ENCODE measurements at regions not wholly inside any gene's neighbourhood (a gene's known extent, or its start where the extent isn't known, plus 50 kb on each side); places are given as distances from the start of the nearest gene placed in this dataset.
"Not testable (repeated sequence)": the region's sequence is repeated elsewhere in the genome, so short reads cannot be mapped to it uniquely, and the experiment has no call there.

DNA sequence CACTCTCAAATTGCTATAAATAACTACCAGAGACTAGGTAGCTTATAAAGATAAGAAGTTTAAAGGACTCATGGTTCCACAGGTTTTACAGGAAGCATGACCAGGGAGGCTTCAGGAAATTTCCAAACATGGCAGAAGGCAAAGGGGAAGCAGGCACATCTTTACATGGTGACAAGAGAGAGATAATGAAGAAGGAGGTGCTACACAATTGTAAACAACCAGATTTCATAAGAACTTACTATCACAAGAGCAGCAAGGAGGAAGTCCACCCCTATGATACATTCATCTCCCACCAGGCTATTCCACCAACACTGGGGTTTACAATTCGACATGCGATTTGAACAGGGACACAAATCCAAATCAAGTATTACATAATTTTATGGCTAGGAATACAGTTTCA, 257.7 kb downstream of the BTG1 start:
- no peak for DNase-seq (ENCODE audit: low read depth)

DNA sequence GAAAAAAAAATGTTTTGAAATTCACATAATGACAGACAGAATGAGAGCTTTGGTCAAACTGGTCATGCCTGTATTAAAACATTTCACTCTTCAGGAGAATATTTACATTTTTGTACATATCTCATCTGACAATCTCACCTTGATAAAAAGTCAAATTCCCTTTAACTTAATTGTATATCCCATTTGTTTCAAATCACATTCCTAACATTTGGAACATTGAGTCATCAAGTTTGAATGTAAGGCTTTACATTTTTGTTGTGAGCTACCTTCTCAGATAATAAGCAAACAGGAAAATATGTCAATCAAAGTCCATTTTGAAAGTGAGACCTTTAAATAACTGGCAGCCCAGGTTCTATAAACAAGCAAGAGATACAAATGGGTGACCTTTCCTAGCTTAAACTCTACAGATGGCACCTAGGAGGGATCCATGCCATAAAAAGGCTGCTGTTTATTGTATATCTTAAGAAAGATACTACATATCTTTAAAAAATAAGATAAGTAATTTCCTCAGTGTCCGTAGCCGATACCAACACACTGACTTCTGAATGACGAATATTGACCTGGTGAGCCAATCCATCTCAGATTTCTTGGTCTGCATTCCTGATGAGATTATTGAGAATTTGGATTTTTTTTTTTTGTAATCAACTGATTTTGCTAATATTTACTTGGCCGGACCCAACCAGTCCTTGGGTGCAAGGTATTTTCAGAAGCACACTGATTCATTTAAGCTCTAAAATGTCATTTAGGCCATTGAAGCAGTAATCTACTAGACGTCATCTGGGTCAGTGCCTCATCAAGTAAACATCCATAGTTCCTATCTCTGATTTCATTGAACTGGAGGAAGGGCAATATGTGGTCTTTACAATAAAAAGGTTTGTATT, 259.6 kb downstream of the BTG1 start:
- DNase-seq (ENCODE audit: low read depth), result no peak

DNA sequence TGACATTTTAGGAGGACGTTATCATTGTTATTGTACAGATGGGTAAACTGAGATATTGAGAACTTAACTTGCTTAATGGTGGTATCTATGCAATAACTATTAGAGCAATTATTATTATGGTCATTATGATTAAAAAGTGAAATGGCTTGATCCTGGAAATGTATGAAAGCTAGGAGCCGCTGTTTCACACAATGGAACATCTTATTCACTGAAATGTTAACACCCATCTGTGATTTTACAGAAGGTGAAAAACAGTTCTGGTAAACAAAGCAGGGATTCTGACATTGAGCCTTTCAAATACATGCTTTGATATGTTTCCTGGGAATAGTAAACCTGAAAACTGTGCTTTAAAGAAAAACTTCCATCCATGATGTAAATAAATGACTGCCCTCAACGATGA, 261.4 kb downstream of the BTG1 start:
- DNase-seq (ENCODE audit: low read depth), result no peak

DNA sequence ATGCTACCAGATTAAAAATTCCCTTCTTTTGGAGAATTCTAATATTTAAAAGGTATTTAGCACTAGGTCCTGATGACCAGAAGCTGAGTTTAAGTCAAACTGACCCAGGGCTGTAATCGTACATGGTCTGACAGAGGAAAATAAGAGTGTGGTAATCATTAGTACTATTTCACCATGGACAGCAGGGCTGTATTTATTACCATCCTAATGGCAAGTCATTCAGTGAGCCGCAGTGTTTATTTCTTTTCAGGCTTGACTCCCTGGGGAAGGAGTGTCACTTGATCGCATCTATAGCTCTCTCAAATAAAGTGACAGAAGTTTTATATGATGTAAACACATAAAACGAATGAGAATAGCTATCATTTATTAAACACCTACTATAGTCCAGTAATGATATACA, 261.8 kb downstream of the BTG1 start:
- DNase-seq (ENCODE audit: low read depth), result no peak

DNA sequence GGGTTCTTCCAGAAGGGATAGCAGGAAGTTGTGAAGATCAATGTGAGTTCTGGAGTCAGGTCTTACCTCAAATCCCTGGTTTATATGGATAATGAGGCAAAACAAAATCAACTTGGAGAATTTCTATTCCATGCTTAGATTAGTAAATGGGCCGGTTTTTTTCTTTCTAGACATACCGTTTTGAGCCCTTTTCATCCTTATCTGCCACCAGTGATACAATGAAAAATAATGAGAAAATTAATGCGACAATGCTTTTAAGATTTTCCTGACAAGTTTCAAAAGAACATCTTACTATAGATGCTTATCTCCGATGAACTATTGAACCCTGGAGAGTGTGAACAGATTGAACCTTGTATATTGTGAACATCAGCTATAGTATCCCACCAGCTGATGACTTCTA, 262.7 kb downstream of the BTG1 start:
- DNase-seq (ENCODE audit: low read depth), result no peak

DNA sequence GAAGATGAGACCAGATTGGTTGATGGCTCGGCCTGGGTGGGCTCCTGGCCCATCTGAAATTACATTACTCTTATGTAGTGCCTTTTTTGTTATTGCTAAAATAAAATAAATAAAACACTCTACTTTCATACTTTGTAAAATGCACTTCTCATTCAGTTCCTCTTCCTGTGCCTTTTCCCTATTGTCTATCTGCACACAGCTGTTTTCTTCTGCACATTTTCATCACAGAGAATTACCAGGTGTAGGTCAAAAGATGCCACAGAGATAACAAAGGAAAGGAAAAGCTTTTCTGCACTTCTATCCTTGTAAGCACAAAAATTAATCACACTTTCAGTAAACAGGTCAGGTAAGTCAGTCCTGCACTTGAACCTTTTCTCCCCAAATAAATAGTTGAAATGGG, 265.1 kb downstream of the BTG1 start:
- no peak for DNase-seq (ENCODE audit: low read depth)

DNA sequence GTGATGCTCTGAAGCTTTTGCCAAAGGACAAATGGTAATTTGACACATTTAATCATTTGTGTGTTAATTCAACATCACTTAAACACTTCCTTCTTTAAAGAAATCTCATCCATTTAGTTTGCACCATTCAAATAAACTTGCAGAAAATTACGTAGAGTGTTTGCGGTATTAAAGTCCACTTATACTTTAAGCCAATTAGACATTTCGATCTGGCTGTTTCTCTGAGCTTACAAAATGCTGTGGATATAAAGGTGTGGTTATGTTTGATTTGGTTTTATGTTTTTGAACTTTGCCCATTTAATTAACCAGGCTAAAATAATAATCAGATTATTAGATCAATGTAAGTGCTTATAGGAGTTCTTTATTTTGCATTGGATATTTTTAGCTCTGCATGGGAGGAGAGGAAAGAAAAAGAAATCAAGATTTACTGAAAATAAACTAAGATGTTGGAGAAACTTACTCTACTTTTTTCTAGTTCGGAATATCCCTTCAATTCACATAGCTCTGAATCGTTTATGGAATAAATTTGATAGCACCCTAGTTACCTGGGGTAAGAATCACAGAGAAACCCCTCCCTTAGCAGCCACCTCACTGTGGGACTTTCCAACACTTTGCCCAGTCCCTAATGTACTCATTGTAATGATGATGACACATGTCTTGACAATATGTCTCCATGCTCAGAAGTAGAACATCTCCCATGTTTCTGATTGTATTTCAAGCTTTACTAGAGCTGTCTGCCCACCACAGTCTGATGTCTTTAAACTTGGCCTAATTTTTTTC, 268.0 kb downstream of the BTG1 start:
- DNase-seq (ENCODE audit: low read depth), result no peak

DNA sequence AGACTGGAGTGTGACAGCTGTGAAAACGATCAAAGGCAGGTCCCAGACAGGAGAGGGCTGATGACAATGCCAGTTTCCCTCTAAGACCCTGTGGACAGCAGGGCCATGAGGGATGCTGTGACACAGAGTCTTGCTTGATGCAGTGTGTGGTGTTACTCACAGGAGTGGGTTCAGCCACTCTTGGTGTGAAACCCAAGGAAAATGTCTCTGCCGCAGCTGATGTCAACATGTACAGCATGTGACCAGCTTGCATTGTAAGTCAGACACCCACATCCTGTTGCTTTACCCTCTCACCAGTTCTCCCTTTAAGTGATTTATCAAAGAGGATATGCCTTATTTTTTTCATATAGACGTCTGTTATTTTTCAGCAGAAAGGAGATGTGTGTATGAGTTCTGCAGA, 268.6 kb downstream of the BTG1 start:
- DNase-seq (ENCODE audit: low read depth), result no peak

DNA sequence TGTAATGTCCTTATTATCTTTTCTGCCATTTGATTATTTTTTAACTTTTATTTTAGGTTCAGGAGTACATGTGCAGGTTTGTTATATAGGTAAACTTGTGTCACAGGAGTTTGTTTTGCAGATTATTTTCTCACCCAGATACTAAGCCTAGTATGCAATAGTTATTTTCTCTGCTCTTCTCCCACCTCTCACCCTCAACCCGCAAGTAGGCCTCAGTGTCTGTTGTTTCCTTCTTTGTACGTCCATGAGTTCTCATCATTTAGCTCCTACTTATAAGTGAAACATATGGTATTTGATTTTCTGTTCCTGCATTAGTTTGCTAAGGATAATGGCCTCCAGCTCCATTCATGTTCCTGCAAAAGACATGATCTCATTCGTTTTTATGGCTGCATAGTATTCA, 270.0 kb downstream of the BTG1 start:
- DNase-seq (ENCODE audit: low read depth), result not testable (repeated sequence)

DNA sequence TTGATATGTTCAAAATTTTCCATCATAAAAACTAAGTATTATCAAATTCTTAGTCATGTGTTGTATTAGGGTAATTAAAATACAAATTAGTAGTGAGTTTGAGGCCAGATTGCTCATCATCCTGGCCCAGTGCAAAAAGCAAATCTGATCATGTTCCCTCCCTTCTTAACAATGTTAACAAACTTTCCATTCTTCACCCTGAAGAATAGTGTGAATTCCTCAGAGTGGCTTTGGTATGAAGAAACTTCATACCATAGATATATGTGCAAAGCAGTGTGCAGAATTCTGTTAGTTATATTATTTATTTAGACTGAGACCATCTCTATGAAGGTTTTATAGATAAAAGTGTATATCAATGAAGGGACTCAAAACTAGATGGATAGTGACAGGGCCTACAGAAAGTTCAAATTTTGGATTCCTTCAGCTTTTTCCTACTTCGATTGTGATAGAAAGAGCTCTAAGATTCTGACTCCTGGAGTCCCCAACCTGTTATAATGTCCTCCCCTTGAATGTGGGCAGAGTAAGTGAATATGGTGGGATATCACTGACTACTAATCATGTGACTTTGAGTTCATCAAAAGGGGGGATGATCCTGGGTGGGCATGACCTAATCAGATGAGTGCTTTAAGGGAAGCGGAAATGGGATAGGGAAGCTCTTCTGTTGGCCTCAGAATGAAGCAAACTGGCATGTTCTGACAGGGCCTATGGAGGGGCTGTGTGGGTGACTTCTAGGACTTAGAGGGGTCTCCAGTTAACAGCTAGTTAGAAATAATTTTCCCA, 271.4 kb downstream of the BTG1 start:
- no peak for DNase-seq (ENCODE audit: low read depth)

DNA sequence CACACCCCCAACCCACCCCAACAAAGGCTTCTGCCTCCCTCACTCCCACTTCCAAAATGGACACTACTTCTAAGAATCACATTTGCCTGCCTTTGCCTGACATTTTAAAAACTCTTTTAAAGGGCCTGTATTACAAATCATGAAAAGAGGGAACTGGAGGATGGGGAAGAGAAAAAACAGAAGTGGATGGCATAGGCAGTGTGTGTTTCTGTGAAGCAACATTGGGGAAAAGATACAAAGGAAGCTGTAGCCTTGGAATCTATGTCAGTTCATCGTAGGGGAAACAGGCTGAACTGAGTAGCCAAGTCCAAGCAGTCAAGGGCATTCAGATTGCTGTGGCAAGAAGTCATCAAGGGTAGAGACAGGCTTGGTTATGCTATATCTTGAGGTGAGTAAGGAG, 273.9 kb downstream of the BTG1 start:
- no peak for DNase-seq (ENCODE audit: low read depth)

DNA sequence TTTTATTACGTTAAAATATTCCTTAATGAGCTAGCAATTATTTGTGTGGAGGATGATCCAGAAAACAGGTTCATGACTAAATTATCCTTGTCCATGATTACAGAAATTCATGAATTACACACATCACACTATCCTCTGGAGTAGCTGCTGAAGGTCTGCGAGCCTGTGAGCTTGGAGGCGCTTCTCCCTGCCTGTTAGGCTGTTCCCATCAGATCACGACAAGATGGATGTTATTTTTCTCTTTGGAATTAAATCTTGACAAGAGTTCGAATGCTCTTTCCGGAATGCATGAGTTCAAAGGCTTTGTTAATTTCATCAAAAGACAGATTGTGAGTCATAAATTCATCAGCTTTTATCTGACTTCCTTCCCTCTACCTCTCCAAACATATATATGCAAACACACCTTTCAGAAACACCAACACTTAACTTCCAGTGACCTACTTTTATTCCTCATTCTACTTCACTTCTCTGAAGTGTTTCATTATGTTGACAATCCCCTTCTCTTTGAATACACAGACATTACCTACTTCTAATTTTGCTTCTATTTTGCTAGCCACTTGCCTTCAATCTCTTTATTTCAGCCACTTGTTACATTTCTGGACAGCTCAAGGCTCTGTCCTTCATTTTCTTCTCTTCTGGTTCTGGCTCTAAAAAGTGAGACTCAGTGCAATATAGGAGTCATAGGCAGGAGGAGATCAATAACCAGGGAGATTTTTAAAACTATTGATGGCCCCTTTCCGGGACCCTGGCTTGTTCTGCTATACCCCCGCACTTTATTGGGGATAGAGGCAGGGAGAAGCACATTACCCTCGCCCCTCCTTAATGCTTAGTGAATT, 274.6 kb downstream of the BTG1 start:
- DNase-seq (ENCODE audit: low read depth), result no peak

DNA sequence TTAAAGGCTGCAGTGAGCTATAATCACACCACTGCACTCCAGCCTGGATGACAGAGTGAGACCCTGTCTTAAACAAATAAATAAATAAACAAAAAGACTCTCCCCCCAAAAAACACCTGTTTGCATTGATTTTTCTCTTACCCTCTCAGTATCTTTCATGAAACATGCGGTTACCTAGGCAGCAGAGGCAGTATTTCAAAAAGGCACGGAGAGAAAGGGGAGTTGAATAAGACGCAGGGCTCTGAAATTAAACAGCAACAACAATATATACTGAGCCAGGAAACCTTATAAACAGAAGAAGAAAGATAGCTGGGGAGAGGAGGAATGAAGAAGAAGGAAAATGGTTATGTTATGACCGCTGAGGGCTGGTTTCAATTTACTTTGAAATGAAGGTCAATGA, 277.6 kb downstream of the BTG1 start:
- DNase-seq (ENCODE audit: low read depth), result no peak

DNA sequence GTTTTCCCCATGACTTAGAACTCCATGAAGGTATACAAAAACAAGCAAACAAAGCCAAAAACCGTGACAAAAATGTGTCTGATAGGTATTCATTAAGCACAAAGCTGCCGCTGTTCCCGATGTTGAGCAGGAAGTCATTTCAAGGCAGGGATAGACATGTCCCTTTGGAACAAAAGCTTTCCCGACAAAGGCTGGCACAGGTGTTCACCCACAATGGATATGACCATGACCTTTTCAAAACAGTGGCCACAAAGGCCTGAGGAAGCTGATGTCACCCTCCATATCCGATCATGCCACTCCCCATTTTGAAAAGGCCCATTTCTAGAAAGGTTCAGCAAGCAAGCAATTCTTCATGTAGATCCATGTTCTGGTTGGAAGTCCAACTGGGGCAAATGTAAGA, 279.1 kb downstream of the BTG1 start:
- DNase-seq (ENCODE audit: low read depth), result no peak

DNA sequence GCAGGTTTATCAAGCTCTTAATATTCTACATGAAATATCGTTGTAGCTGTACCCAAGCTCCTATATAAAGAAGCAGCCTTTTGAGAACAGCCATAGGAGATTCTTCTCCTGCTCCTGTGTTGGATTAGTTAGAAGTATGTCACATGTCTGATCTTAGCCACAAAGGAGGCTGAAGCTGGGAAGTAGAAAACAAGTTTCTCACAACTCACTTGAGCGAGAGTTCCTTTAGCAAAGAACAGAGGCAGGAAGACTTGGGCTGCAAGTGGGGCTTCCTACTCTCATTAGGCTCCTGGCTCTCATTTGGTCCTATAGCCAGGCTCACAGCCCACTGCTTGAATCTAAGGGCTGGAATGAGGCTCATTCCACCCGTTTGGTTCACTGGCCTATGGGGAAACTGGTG, 281.9 kb downstream of the BTG1 start:
- no peak for DNase-seq (ENCODE audit: low read depth)

DNA sequence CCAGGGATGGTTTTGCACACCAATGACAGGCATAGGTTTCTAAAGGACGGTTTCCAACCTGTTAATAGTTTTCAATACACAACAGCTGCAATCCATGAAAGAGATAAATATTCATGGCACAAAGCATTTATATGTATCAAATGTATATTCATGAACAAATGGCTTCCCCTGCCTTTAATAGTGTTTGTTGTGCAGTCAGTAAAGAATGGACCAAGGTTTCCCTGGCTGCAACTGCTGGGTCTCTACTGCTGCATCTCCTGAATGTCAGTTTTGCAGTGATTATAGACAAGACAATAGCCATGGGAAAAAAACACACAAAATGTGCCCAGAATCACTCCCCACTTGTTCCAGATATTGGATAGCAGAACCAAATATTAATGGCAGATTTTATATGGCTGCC, 284.1 kb downstream of the BTG1 start:
- no peak for DNase-seq (ENCODE audit: low read depth)

DNA sequence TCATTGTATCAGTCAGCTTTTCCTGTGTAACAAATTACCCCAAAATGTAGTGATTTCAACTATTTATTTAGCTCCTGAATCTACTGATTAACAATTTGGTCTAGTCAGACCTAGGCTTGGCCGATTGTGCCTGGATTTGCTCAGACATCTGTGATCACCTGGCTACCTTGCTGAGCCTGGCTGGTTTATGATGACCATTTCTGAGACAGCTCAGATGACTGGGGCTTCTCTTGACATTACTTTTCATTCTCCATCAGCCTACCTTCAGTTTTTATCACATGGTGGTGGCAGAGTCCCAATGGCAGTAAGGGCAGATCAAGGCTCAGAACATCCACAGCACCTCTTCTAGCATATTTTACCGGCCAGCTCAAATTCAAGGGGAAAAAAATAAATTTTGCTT, 286.3 kb downstream of the BTG1 start:
- DNase-seq (ENCODE audit: low read depth), result no peak

DNA sequence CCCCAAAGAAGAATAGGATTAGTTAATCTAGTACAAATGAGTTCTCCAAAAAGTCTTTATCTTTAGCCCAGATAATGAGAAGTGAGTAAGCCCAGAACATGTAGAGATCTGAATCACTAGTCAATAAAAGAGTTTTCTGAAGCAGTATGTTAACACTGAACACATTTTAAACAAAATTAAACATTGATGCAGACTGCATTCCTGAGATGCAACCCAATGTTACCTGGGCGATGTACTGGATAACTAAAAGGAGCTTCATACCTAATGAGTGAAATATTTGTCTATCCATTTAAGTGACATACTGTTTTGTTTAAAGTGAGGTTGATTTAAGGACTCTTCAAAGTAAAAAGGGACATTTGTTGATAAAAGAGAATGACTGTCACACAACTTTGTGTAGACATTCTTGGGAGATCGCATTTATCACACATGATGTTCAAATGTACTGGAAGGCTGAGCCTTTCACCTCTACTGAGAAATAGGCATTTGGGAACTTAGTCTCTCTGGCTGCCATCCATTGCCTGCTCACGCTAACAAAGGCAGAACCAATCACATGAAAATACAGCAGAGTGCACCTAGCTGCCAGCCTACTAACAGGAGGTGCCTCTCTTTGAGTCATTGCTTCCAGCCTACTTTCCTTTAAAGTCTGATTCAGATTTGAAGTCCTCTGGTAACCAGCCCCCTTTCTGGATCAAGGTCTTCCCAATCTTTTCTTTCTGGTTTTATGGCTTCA, 287.7 kb downstream of the BTG1 start:
- no peak for DNase-seq (ENCODE audit: low read depth)

DNA sequence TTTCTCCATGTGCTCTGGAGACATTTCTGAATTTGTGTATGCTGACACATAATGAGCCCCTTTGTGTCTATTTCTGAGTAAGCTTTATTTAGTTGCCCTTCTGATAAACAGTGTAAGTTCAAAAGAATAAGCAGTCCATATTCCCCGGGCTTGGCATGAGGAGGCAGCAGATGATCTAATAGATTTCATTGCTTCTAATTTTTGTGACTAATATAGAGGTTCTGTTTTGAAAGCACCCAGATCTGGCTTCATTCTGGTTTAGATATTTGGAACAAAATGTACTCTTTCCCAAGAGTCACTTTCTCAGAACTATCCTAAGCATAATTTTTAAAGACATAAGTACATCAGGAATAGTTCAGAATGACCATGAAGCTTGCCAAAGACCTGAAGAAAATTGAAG, 290.9 kb downstream of the BTG1 start:
- DNase-seq (ENCODE audit: low read depth), result no peak

DNA sequence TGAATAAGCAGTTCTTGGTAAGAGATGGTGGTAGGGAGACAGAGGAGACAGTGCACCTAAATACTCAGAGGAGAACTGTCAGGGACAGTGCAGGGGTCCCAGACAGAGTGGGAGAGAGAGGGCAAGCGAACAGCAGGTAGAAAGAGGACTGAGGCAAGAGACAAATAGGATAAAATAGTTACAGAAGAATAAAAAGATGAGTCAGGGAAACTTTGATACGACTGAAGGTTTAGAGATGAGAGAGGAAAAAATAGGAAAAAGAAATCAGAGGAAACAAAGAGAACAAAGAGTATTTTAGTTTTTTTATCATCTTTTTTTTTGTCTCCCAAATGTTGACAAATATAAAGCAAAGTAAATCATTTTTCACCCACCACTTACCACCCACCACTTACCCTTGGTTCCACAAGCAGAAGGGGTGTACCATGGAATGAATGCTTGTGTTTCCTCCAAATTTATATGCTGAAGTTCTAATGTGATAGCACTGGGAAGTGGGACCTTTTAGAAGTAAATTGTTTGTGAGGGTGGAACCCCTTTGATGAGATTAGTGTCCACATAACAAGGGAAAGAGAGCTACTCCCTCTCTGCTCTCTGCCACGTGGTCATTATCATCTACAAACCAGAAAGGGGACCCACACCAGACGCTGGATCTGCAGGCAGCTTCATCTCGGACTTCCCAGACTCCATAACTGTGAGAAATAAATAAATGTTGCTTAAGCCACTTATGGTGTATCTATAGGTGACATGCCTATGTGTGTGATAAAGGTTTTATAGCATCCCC, 292.1 kb downstream of the BTG1 start:
- no peak for DNase-seq (ENCODE audit: low read depth)

All from GM04503 (cell line).